ENCODE measurements at regions not wholly inside any gene's neighbourhood (a gene's known extent, or its start where the extent isn't known, plus 50 kb on each side); places are given as distances from the start of the nearest gene placed in this dataset.

- no peak for DNase-seq
- TF ChIP-seq, protein P1, sequence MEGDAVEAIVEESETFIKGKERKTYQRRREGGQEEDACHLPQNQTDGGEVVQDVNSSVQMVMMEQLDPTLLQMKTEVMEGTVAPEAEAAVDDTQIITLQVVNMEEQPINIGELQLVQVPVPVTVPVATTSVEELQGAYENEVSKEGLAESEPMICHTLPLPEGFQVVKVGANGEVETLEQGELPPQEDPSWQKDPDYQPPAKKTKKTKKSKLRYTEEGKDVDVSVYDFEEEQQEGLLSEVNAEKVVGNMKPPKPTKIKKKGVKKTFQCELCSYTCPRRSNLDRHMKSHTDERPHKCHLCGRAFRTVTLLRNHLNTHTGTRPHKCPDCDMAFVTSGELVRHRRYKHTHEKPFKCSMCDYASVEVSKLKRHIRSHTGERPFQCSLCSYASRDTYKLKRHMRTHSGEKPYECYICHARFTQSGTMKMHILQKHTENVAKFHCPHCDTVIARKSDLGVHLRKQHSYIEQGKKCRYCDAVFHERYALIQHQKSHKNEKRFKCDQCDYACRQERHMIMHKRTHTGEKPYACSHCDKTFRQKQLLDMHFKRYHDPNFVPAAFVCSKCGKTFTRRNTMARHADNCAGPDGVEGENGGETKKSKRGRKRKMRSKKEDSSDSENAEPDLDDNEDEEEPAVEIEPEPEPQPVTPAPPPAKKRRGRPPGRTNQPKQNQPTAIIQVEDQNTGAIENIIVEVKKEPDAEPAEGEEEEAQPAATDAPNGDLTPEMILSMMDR (IDR thresholded peaks at IDR 0.05; ENCODE audit: partially characterized antibody, unreplicated experiment), result no peak
- no peaks in the 10 kb centered on the region for H3K27me3 Mint-ChIP-seq (ENCODE audit: unreplicated experiment)
- no peak overlapping the region for H3K4me3 Mint-ChIP-seq (ENCODE audit: unreplicated experiment)
- H3K36me3 Mint-ChIP-seq (ENCODE audit: unreplicated experiment), result no peaks in the 10 kb centered on the region
- no peaks in the 10 kb centered on the region for H3K4me1 Mint-ChIP-seq (ENCODE audit: low read depth, unreplicated experiment)
- no peak overlapping the region for H3K27ac Mint-ChIP-seq (ENCODE audit: unreplicated experiment)
- H3K9me3 Mint-ChIP-seq (ENCODE audit: unreplicated experiment), result no peaks in the 10 kb centered on the region
Observed at GRCh38 chr3:120524171-120524923, 71.8 kb upstream of the NDUFB4 start.

DNA sequence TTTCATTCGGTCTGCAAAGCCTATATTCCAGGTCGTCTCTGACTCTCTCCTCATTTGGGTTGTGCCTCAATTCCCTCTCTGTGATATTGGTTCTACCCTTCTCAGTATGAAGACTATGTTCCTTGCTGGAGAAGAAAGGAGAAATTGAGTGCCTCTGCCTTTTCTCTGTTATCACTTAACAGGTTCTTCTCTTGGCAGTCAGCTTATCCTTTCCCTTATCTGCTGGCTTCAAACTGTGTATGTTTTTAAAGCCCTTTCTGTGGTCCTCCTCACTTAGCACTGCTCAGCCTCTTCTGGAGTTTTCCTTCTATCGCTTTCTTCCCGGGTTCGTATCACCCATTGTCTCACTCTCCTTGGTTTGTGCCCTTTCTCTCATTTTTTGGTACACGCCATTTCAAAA, 65.3 kb upstream of the FSTL1 start:
- Mint-ChIP-seq H3K4me3 (ENCODE audit: unreplicated experiment) (no peak overlapping the region), H3K27me3 (ENCODE audit: unreplicated experiment) (peaks cover 3% of the 10 kb centered on the region), H3K27ac (ENCODE audit: unreplicated experiment) (no peak overlapping the region)

GRCh38 chr3:120512655-120513054, 61.9 kb upstream of the FSTL1 start:
- DNase-seq, result no peak
- Mint-ChIP-seq H3K36me3 (ENCODE audit: unreplicated experiment) (no peaks in the 10 kb centered on the region), H3K4me1 (ENCODE audit: low read depth, unreplicated experiment) (no peaks in the 10 kb centered on the region), H3K27me3 (ENCODE audit: unreplicated experiment) (no peaks in the 10 kb centered on the region), H3K4me3 (ENCODE audit: unreplicated experiment) (no peak overlapping the region), H3K27ac (ENCODE audit: unreplicated experiment) (no peak overlapping the region), H3K9me3 (ENCODE audit: unreplicated experiment) (no peaks in the 10 kb centered on the region)
- TF ChIP-seq, protein P1 (IDR thresholded peaks at IDR 0.05; ENCODE audit: partially characterized antibody, unreplicated experiment), result no peak

More for the DNA sequence above, 65.3 kb upstream of the FSTL1 start:
- H3K36me3 Mint-ChIP-seq (ENCODE audit: unreplicated experiment), result no peaks in the 10 kb centered on the region
- DNase-seq, result no peak
- TF ChIP-seq, protein P1 (IDR thresholded peaks at IDR 0.05; ENCODE audit: partially characterized antibody, unreplicated experiment), result no peak
- H3K9me3 Mint-ChIP-seq (ENCODE audit: unreplicated experiment), result no peaks in the 10 kb centered on the region
- no peaks in the 10 kb centered on the region for H3K4me1 Mint-ChIP-seq (ENCODE audit: low read depth, unreplicated experiment)

DNA sequence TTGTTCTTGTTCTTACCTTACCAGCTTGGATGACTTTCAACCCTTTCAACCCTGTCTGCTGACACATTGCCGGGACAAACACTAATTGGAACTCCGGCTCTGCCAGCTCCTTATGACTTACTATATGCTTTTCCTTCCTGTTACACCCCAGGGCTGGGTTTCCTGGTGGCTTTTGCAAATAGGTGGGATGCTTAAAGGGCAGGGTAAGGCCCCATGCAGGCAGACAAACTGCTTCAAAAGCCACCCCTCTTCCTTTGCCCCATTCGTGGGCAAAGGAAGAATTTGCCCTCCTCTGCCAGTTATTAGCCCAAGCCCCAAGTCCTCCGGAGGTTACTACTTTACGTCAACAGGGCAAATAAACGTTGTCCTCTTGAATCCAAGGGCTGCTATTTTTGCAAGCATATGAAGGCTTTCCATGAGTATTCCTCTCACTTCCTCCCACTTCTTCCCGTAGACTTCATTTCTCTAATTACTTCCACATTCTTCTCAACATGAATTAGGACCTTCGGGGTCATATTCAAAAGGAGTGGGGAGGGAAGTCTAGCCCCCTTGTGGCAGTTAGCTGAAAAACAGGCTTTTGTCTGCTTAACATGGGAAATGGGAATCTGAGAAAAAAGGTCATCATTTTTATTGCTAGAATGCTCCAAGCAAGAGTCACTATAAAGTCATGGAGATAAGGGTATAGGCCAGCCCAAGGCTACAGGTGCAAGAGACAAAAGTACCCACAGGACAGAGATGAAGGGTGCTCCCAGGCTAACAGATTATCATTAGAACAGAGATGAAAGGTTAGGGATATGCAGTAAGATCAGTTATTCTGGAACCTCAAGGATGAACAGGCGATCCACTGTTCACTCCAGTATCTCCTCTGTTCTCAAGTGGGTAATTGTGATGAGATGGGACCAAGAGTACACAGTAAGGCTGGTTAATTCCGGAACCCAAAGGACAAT, 56.3 kb upstream of the FSTL1 start:
- DNase-seq, result peak; percentile 22

More for the DNA sequence above, 56.3 kb upstream of the FSTL1 start:
- TF ChIP-seq, protein P1 (IDR thresholded peaks at IDR 0.05; ENCODE audit: partially characterized antibody, unreplicated experiment), result peak; percentile 73
- Mint-ChIP-seq H3K9me3 (ENCODE audit: unreplicated experiment) (no peaks in the 10 kb centered on the region), H3K4me1 (ENCODE audit: low read depth, unreplicated experiment) (peaks cover 10% of the 10 kb centered on the region), H3K4me3 (ENCODE audit: unreplicated experiment) (no peak overlapping the region), H3K27me3 (ENCODE audit: unreplicated experiment) (peaks cover 4% of the 10 kb centered on the region), H3K27ac (ENCODE audit: unreplicated experiment) (peak overlapping the region; percentile 18), H3K36me3 (ENCODE audit: unreplicated experiment) (no peaks in the 10 kb centered on the region)

All from glutamatergic neuron (in vitro differentiated cells).